MM.1S (cell line): ENCODE measurements at regions not wholly inside any gene's neighbourhood (a gene's known extent, or its start where the extent isn't known, plus 50 kb on each side); places are given as distances from the start of the nearest gene placed in this dataset.

Source experiments
- DNase-seq: peaks from one replicate; pipeline ENCODE4 v3.0.0-alpha.2; 2015
- H2AFZ ChIP-seq: fragments of 300-600 bp; sonication (generic); 2 replicates; pipeline ENCODE4 v1.6.0; 2016; ENCODE audit warnings: antibody characterized with exemption, low read length
- H3F3A ChIP-seq: fragments of 300-600 bp; sonication (generic); 2 replicates; pipeline ENCODE4 v1.6.1; 2016; ENCODE audit warnings: mild to moderate bottlenecking, antibody characterized with exemption, low read length, moderate library complexity, mixed read lengths; ENCODE audit not compliant: insufficient read depth
- H3K27ac ChIP-seq: fragments of 300-600 bp; sonication (generic); 2 replicates; pipeline ENCODE4 v1.5.1; 2016; ENCODE audit warnings: mild to moderate bottlenecking, low read length
- H3K27me3 ChIP-seq: fragments of 300-600 bp; sonication (generic); replicated peaks from 2 replicates; pipeline ENCODE4 v1.6.0; 2016; ENCODE audit warnings: low read length; ENCODE audit not compliant: insufficient read depth
- H3K36me3 ChIP-seq: fragments of 300-600 bp; sonication (generic); replicated peaks from 2 replicates; pipeline ENCODE4 v1.6.1; 2016; ENCODE audit warnings: mild to moderate bottlenecking, low read length, mixed read lengths; ENCODE audit not compliant: insufficient read depth
- H3K4me1 ChIP-seq: fragments of 300-600 bp; sonication (generic); 2 replicates; pipeline ENCODE4 v1.6.1; 2016; ENCODE audit warnings: low read length, mixed read lengths
- H3K4me2 ChIP-seq: fragments of 300-600 bp; sonication (generic); 2 replicates; pipeline ENCODE4 v1.6.0; 2016; ENCODE audit warnings: low read depth, low read length
- H3K4me3 ChIP-seq: fragments of 300-600 bp; sonication (generic); 2 replicates; pipeline ENCODE4 v1.5.1; 2016; ENCODE audit warnings: low read length, mixed read lengths
- H3K79me2 ChIP-seq: fragments of 300-600 bp; sonication (generic); 2 replicates; pipeline ENCODE4 v1.6.1; 2016; ENCODE audit warnings: mixed run types, low read length, mixed read lengths
- H3K9ac ChIP-seq: fragments of 300-600 bp; sonication (generic); 2 replicates; pipeline ENCODE4 v1.6.1; 2016; ENCODE audit warnings: low read length, mixed read lengths
- H3K9me2 ChIP-seq: fragments of 300-600 bp; sonication (generic); replicated peaks from 2 replicates; pipeline ENCODE4 v1.6.1; 2016; ENCODE audit warnings: mild to moderate bottlenecking, low read length, mixed read lengths; ENCODE audit not compliant: insufficient read depth
- H3K9me3 ChIP-seq: fragments of 300-600 bp; sonication (generic); replicated peaks from 2 replicates; pipeline ENCODE4 v1.6.1; 2016; ENCODE audit warnings: mild to moderate bottlenecking, low read length, mixed read lengths; ENCODE audit not compliant: insufficient read depth
- H4K20me1 ChIP-seq: fragments of 300-600 bp; sonication (generic); 2 replicates; pipeline ENCODE4 v1.6.1; 2016; ENCODE audit warnings: mild to moderate bottlenecking, low read length, moderate library complexity, mixed read lengths; ENCODE audit not compliant: insufficient read depth
- EZH2 ChIP-seq: fragments of 300-600 bp; sonication (generic); optimal IDR thresholded peaks from 2 replicates; pipeline ENCODE3; 2017; ENCODE audit warnings: low read depth, mild to moderate bottlenecking, antibody characterized with exemption, low read length, mixed read lengths
- EZH2phosphoT487 ChIP-seq: fragments of 300-600 bp; sonication (generic); IDR thresholded peaks from 2 replicates; pipeline ENCODE4 v1.6.1; 2018; ENCODE audit warnings: antibody characterized with exemption, low read length
- TF ChIP-seq, protein P1 (sequence below): fragments of 300-600 bp; sonication (generic); IDR thresholded peaks from 2 replicates; pipeline ENCODE4 v1.5.1; 2016; ENCODE audit warnings: antibody characterized with exemption, low read length, mixed read lengths

- peaks cover 22% of the 10 kb centered on the region for H3K4me1 ChIP-seq
- H3K9me2 ChIP-seq = no peaks in the 10 kb centered on the region
- H3K79me2 ChIP-seq = no peaks in the 10 kb centered on the region
- H3K9ac ChIP-seq = no peak overlapping the region
- H4K20me1 ChIP-seq = no peaks in the 10 kb centered on the region
- peak overlapping the region; percentile 39; the same call in 1 of the 2 replicates for H3K4me2 ChIP-seq
- H2AFZ ChIP-seq = peak overlapping the region; percentile 56
- peaks cover 4% of the 10 kb centered on the region; the same call in 1 of the 2 replicates for H3F3A ChIP-seq
- no peaks in the 10 kb centered on the region for H3K27me3 ChIP-seq
- TF ChIP-seq EZH2 (no peak), EZH2phosphoT487 (no peak)
- TF ChIP-seq, protein P1, sequence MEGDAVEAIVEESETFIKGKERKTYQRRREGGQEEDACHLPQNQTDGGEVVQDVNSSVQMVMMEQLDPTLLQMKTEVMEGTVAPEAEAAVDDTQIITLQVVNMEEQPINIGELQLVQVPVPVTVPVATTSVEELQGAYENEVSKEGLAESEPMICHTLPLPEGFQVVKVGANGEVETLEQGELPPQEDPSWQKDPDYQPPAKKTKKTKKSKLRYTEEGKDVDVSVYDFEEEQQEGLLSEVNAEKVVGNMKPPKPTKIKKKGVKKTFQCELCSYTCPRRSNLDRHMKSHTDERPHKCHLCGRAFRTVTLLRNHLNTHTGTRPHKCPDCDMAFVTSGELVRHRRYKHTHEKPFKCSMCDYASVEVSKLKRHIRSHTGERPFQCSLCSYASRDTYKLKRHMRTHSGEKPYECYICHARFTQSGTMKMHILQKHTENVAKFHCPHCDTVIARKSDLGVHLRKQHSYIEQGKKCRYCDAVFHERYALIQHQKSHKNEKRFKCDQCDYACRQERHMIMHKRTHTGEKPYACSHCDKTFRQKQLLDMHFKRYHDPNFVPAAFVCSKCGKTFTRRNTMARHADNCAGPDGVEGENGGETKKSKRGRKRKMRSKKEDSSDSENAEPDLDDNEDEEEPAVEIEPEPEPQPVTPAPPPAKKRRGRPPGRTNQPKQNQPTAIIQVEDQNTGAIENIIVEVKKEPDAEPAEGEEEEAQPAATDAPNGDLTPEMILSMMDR = no peak
- no peaks in the 10 kb centered on the region for H3K36me3 ChIP-seq
- H3K9me3 ChIP-seq = no peaks in the 10 kb centered on the region
- peak; percentile 36 for DNase-seq
- peak overlapping the region; percentile 68; the same call in 1 of the 2 replicates for H3K27ac ChIP-seq
- no peak overlapping the region for H3K4me3 ChIP-seq
These were observed 315.6 kb downstream of the DLEU7 start for GRCh38 chr13:50527612-50528509.

- no peak overlapping the region for H3K4me2 ChIP-seq
- H3K79me2 ChIP-seq = no peaks in the 10 kb centered on the region
- H3F3A ChIP-seq = peaks cover 4% of the 10 kb centered on the region; the same call in 1 of the 2 replicates
- no peaks in the 10 kb centered on the region for H3K27me3 ChIP-seq
- H3K27ac ChIP-seq = no peak overlapping the region
- H3K4me1 ChIP-seq = peaks cover 22% of the 10 kb centered on the region
- no peak overlapping the region for H2AFZ ChIP-seq
- H3K9ac ChIP-seq = no peak overlapping the region
- DNase-seq = no peak
- TF ChIP-seq, protein P1 = no peak
- TF ChIP-seq EZH2phosphoT487 (no peak), EZH2 (no peak)
- no peaks in the 10 kb centered on the region for H3K36me3 ChIP-seq
- H4K20me1 ChIP-seq = no peaks in the 10 kb centered on the region
- H3K9me2 ChIP-seq = no peaks in the 10 kb centered on the region
- H3K9me3 ChIP-seq = no peaks in the 10 kb centered on the region
- H3K4me3 ChIP-seq = no peak overlapping the region
These were observed 314.2 kb downstream of the DLEU7 start for GRCh38 chr13:50529154-50529882.

DNA sequence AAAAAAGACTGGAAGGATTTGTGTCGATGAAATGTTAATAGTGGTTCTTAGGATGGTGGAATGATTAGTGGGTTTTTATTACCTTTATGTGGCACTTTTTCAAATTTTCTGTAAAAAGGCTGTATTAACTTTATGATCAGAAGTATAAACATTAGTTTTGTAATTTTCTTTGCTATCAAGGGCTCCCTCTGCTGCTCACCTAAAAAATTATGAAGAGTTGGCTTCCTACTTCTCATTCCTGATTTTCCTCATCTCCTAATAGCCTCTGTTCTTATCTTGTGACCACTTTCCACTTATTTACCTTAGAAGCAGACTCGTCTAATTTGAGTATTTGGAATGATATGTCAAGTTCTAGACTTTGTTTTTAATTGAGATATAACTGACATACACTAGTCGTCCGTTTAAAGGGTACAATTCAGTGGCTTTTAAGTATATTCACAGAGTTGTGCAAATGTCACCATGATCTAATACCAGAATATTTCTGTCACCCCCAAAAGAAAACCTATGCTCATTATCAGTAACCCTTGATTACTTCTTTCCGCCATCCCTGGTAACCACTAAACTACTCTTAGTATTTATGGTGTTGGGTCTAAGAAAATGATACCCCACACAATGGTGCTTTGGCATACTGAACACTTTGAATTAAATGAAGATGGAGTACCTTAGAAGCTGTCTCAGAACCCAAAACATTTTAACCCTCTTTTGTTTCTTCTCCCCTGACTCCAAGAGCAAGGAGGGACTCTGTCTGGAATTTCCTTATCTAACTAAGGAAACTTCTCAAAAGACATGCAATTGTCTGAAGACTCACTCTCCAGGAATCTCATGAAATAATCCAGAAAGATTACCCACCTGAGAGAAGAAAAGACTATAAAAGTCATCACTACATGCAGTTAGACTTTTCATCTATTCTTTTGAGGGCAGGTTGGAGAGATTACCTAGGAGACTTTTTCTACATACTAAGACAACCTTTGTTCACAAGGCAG, 311.3 kb downstream of the DLEU7 start:
- no peak overlapping the region for H3K4me2 ChIP-seq
- H3K9me2 ChIP-seq = no peaks in the 10 kb centered on the region
- H3K4me1 ChIP-seq = peaks cover 11% of the 10 kb centered on the region
- DNase-seq = no peak
- no peaks in the 10 kb centered on the region; the same call in 1 of the 2 replicates for H3F3A ChIP-seq
- H3K4me3 ChIP-seq = no peak overlapping the region
- H3K9me3 ChIP-seq = no peaks in the 10 kb centered on the region
- no peaks in the 10 kb centered on the region for H3K27me3 ChIP-seq
- TF ChIP-seq EZH2phosphoT487 = no peak
- TF ChIP-seq, protein P1 = peak; percentile 36; the same call in 1 of the 2 replicates
- H4K20me1 ChIP-seq = no peaks in the 10 kb centered on the region
- no peak overlapping the region for H3K9ac ChIP-seq
- H3K36me3 ChIP-seq = no peaks in the 10 kb centered on the region
- H3K27ac ChIP-seq = no peak overlapping the region
- no peaks in the 10 kb centered on the region for H3K79me2 ChIP-seq
- H2AFZ ChIP-seq = no peak overlapping the region
